HCT116 (cell line): ENCODE measurements at regions not wholly inside any gene's neighbourhood (a gene's known extent, or its start where the extent isn't known, plus 50 kb on each side); places are given as distances from the start of the nearest gene placed in this dataset.

ENCODE experiments used
- ATAC-seq: fragments of 200-7000 bp; cut with Tn5 transposase; 2 replicates; pipeline ENCODE4 v1.9.1; 2020; ENCODE audit warnings: mild to moderate bottlenecking, moderate library complexity
- BruUV-seq: library from RNA; stranded (reverse); fragments of 400-500 nt; replicated peaks from 2 replicates; lab custom pipeline; 2021; lab: Mats Ljungman, UMichigan
- CTCF ChIA-PET: fragments of 300-600 bp; sonication (Branson Sonifier 250); formaldehyde crosslinking; loops from one replicate; lab custom pipeline; 2021; ENCODE audit warnings: antibody characterized with exemption; lab: Charles Lee
- POLR2A ChIA-PET: fragments of 300-600, 350-600 bp; sonication (Branson Sonifier 250); formaldehyde crosslinking; loops from one replicate; lab custom pipeline; 2021; ENCODE audit warnings: antibody characterized with exemption; lab: Charles Lee
- RAD21 ChIA-PET, 2 experiments: fragments of 300-600 bp; sonication (Branson Sonifier 250); formaldehyde crosslinking; loops; one replicate each; lab custom pipeline; 2023; ENCODE audit warnings: low total read pairs in 2 of 2; ENCODE audit not compliant: uncharacterized antibody in 2 of 2, unreplicated experiment in 2 of 2, low non-redundant PET in 1 of 2; lab: Charles Lee
- DNase-seq: peaks from one replicate; pipeline ENCODE4 v3.0.0-alpha.2; 2010; ENCODE audit warnings: low read depth, low spot score
- H2AFZ ChIP-seq: fragments of 200-600 bp; shearing (Covaris generic), sonication (generic); 2 replicates; pipeline ENCODE4 v1.6.1; 2017; ENCODE audit warnings: low read depth, mixed run types, mixed read lengths, antibody characterized with exemption, low read length; ENCODE audit not compliant: poor library complexity, severe bottlenecking
- H3K27ac ChIP-seq: 2 replicates; pipeline ENCODE4 v1.5.1; 2012; ENCODE audit warnings: low read depth, low read length
- H3K27me3 ChIP-seq: fragments of 200-600 bp; sonication (generic); 2 replicates; pipeline ENCODE4 v1.6.1; 2016; ENCODE audit warnings: mixed run types, low read length, mixed read lengths; ENCODE audit not compliant: insufficient read depth
- H3K36me3 ChIP-seq, 2 experiments: fragments of 200-500 bp in 1 of 2; fragments of 200-600 bp in 1 of 2; sonication (Bioruptor generic) in 1 of 2; sonication (generic) in 1 of 2; 2 replicates each; pipeline versions ENCODE4 v1.5.1 to v1.6.1; 2014 to 2016; ENCODE audit warnings: low read length in 2 of 2, inconsistent platforms in 1 of 2, mixed read lengths in 1 of 2, mixed run types in 1 of 2; ENCODE audit not compliant: insufficient read depth in 2 of 2, control insufficient read depth in 1 of 2
- H3K4me1 ChIP-seq, 2 experiments: fragments of 200-600 bp in 1 of 2; sonication (generic) in 1 of 2; 2 replicates each; pipeline versions ENCODE4 v1.5.1 to v1.6.1; 2012 to 2017; ENCODE audit warnings: low read length in 2 of 2, inconsistent platforms in 1 of 2, mild to moderate bottlenecking in 1 of 2, mixed read lengths in 1 of 2, mixed run types in 1 of 2, moderate library complexity in 1 of 2; ENCODE audit not compliant: insufficient read depth in 2 of 2, control insufficient read depth in 1 of 2
- H3K4me2 ChIP-seq: fragments of 200-600 bp; sonication (generic); 2 replicates; pipeline ENCODE4 v1.6.1; 2017; ENCODE audit warnings: mixed run types, low read length, mixed read lengths
- H3K4me3 ChIP-seq, 2 experiments: fragments of 200-600 bp in 1 of 2; sonication (generic) in 1 of 2; replicated peaks in 1 of 2; 2 replicates each; pipeline ENCODE4 v1.5.1; 2011 to 2016; ENCODE audit warnings: low read length in 2 of 2, control low read depth in 1 of 2, low read depth in 1 of 2, mild to moderate bottlenecking in 1 of 2, mixed read lengths in 1 of 2, mixed run types in 1 of 2
- H3K79me2 ChIP-seq: fragments of 200-600 bp; sonication (generic); 2 replicates; pipeline ENCODE4 v1.6.1; 2017; ENCODE audit warnings: mild to moderate bottlenecking, mixed run types, low read length, moderate library complexity, mixed read lengths; ENCODE audit not compliant: insufficient read depth
- H3K9ac ChIP-seq: fragments of 200-600 bp; sonication (generic); 2 replicates; pipeline ENCODE4 v1.6.1; 2016; ENCODE audit warnings: low read length, mixed read lengths
- H3K9me2 ChIP-seq: fragments of 200-600 bp; sonication (generic), shearing (Covaris generic); 2 replicates; pipeline ENCODE4 v1.6.1; 2017; ENCODE audit warnings: mixed run types, mild to moderate bottlenecking, moderate library complexity; ENCODE audit not compliant: insufficient read depth
- H3K9me3 ChIP-seq, 2 experiments: fragments of 200-500 bp in 1 of 2; fragments of 200-600 bp in 1 of 2; sonication (Bioruptor generic) in 1 of 2; sonication (generic) in 1 of 2; 2 replicates each; pipeline ENCODE4 v1.6.1; 2014 to 2017; ENCODE audit warnings: low read length in 2 of 2, mixed read lengths in 2 of 2, inconsistent platforms in 1 of 2, low read depth in 1 of 2, mild to moderate bottlenecking in 1 of 2, mixed run types in 1 of 2, moderate library complexity in 1 of 2; ENCODE audit not compliant: control insufficient read depth in 1 of 2, insufficient read depth in 1 of 2
- H4K20me1 ChIP-seq: fragments of 200-600 bp; sonication (generic), shearing (Covaris generic); 2 replicates; pipeline ENCODE4 v1.6.1; 2017; ENCODE audit warnings: mixed run types, mild to moderate bottlenecking, moderate library complexity; ENCODE audit not compliant: insufficient read depth
- CBX3 ChIP-seq: IDR thresholded peaks from 2 replicates; pipeline ENCODE4 v1.6.1; 2012; ENCODE audit warnings: low read depth
- CEBPB ChIP-seq: IDR thresholded peaks from 2 replicates; pipeline ENCODE4 v1.6.1; 2012; ENCODE audit warnings: low read depth
- CTCF ChIP-seq, 3 experiments: fragments of 200-600 bp in 1 of 3; sonication (generic) in 1 of 3; IDR thresholded peaks in 2 of 3; conservative IDR thresholded peaks in 1 of 3; 2 replicates each; pipeline ENCODE4 v1.5.1; 2012 to 2017; ENCODE audit warnings: low read depth in 2 of 3, low read length in 2 of 3, antibody characterized with exemption in 1 of 3, borderline replicate concordance in 1 of 3, control low read depth in 1 of 3, mild to moderate bottlenecking in 1 of 3, mixed read lengths in 1 of 3, mixed run types in 1 of 3, moderate library complexity in 1 of 3; ENCODE audit not compliant: insufficient read depth in 1 of 3
- EGR1 ChIP-seq: IDR thresholded peaks from 2 replicates; pipeline ENCODE4 v1.6.1; 2012; ENCODE audit warnings: low read depth
- ELF1 ChIP-seq: IDR thresholded peaks from 2 replicates; pipeline ENCODE4 v1.6.1; 2012; ENCODE audit warnings: low read depth, borderline replicate concordance
- EZH2 ChIP-seq: fragments of 200-600 bp; sonication (generic); IDR thresholded peaks from 2 replicates; pipeline ENCODE4 v1.6.1; 2017; ENCODE audit warnings: antibody characterized with exemption, mixed run types
- FOSL1 ChIP-seq: IDR thresholded peaks from 2 replicates; pipeline ENCODE4 v1.6.1; 2012; ENCODE audit warnings: low read depth
- MAX ChIP-seq: IDR thresholded peaks from 2 replicates; pipeline ENCODE4 v1.6.1; 2012
- POLR2A ChIP-seq: IDR thresholded peaks from 2 replicates; pipeline ENCODE4 v1.7.0; 2011; ENCODE audit warnings: borderline replicate concordance; ENCODE audit not compliant: insufficient read depth, insufficient read length; ENCODE audit errors: extremely low read depth
- POLR2AphosphoS5 ChIP-seq: IDR thresholded peaks from 2 replicates; pipeline ENCODE4 v1.6.1; 2011; ENCODE audit warnings: mild to moderate bottlenecking, low read depth, low read length, moderate library complexity
- REST ChIP-seq: IDR thresholded peaks from 2 replicates; pipeline ENCODE4 v1.6.1; 2012; ENCODE audit warnings: low read depth
- SIN3A ChIP-seq: IDR thresholded peaks from 2 replicates; pipeline ENCODE4 v1.6.1; 2012; ENCODE audit warnings: low read depth
- SP1 ChIP-seq: IDR thresholded peaks from 2 replicates; pipeline ENCODE4 v1.6.1; 2012; ENCODE audit warnings: low read depth
- SRF ChIP-seq: IDR thresholded peaks from 2 replicates; pipeline ENCODE4 v1.6.1; 2012; ENCODE audit warnings: low read depth
- TCF7L2 ChIP-seq: IDR thresholded peaks from 2 replicates; pipeline ENCODE4 v1.7.0; 2011; ENCODE audit warnings: borderline replicate concordance, inconsistent platforms; ENCODE audit not compliant: insufficient read depth, insufficient read length; ENCODE audit errors: extremely low read depth
- ZBTB33 ChIP-seq: IDR thresholded peaks from 2 replicates; pipeline ENCODE4 v1.6.1; 2011; ENCODE audit warnings: mild to moderate bottlenecking, low read length, moderate library complexity; ENCODE audit not compliant: insufficient replicate concordance; ENCODE audit errors: extremely low read depth
- ZFX ChIP-seq: fragments of 450-650 bp; IDR thresholded peaks from 2 replicates; pipeline ENCODE4 v1.6.1; 2017
- ZNF274 ChIP-seq: fragments of 200-500 bp; sonication (Bioruptor generic); IDR thresholded peaks from 2 replicates; pipeline ENCODE4 v1.6.1; 2014; ENCODE audit warnings: mild to moderate bottlenecking, low read depth, low read length, inconsistent platforms
- intact Hi-C: fragments of 100-400 bp; cut with micrococcal nuclease; formaldehyde crosslinking; loops from 2 replicates; pipeline ENCODE4 v1.10.0; 2022

- H3K4me2 ChIP-seq, result no peak overlapping the region
- ATAC-seq (no peak), DNase-seq (no peak)
- ChIA-PET CTCF (no interaction called here), POLR2A (no interaction called here), RAD21 (no interaction called here)
- no peaks in the 10 kb centered on the region for H3K27me3 ChIP-seq
- no peak overlapping the region for H3K4me3 ChIP-seq
- H3K9me2 ChIP-seq, result no peaks in the 10 kb centered on the region
- H3K9ac ChIP-seq, result no peak overlapping the region
- TF ChIP-seq ZBTB33 (no peak), EGR1 (no peak), SIN3A (no peak), CTCF (IDR thresholded peaks at IDR 0.05 in 2 of 3, conservative IDR thresholded peaks at IDR 0.05 in 1 of 3; ENCODE audit: borderline replicate concordance in 1 of 3, insufficient read depth in 1 of 3, low read depth in 2 of 3, low read length in 2 of 3) (no peak), ZFX (no peak), ELF1 (no peak), FOSL1 (no peak), SP1 (no peak), SRF (no peak), ZNF274 (no peak), CEBPB (no peak), EZH2 (no peak), REST (no peak), CBX3 (no peak), MAX (no peak), POLR2AphosphoS5 (no peak), POLR2A (no peak), TCF7L2 (no peak)
- H3K79me2 ChIP-seq, result no peaks in the 10 kb centered on the region
- no peaks in the 10 kb centered on the region for H4K20me1 ChIP-seq
- H3K9me3 ChIP-seq, result peaks cover 0 to 10% of the 10 kb centered on the region in 2 experiments; a peak in 2 of 4 replicates
- H3K36me3 ChIP-seq, result no peaks in the 10 kb centered on the region
- no peak overlapping the region for H2AFZ ChIP-seq
- intact Hi-C loops, result no loop called here
- no peaks in the 10 kb centered on the region for H3K4me1 ChIP-seq
- H3K27ac ChIP-seq, result no peak overlapping the region
- no TSS peak for BruUV-seq
Observed at GRCh38 chr3:19025441-19025840, 122.9 kb upstream of the KCNH8 start.
